ENCODE measurements at regions not wholly inside any gene's neighbourhood (a gene's known extent, or its start where the extent isn't known, plus 50 kb on each side); places are given as distances from the start of the nearest gene placed in this dataset.
"Not testable (repeated sequence)": the region's sequence is repeated elsewhere in the genome, so short reads cannot be mapped to it uniquely, and the experiment has no call there.

GRCh38 chr5:4584982-4585381, 555.1 kb upstream of the ADAMTS16 start:
- DNase-seq, result no peak
- no peak overlapping the region for H3K4ac ChIP-seq (ENCODE audit: low read depth, low read length)
- H3K79me2 ChIP-seq (ENCODE audit: control insufficient read depth, insufficient read depth, low read length), result no peaks in the 10 kb centered on the region
- no peak overlapping the region for H2BK15ac ChIP-seq (replicated peaks; ENCODE audit: low read depth)
- H3K4me3 ChIP-seq (ENCODE audit: low read length), result no peak overlapping the region
- no peaks in the 10 kb centered on the region for H3K4me1 ChIP-seq (ENCODE audit: control insufficient read depth, low read depth, low read length)
- H3K56ac ChIP-seq (ENCODE audit: low read length), result no peak overlapping the region
- H3K18ac ChIP-seq (ENCODE audit: low read length), result no peak overlapping the region
- WGBS (ENCODE audit: extremely low coverage, insufficient coverage, low lambda C conversion rate), result no CpG with 5 or more reads among the region's 8 CpGs
- H2BK5ac ChIP-seq (ENCODE audit: low read length), result no peak overlapping the region
- H3K4me2 ChIP-seq (ENCODE audit: low read length), result no peak overlapping the region
- H3K79me1 ChIP-seq (ENCODE audit: low read length), result no peaks in the 10 kb centered on the region
- no peak overlapping the region for H2BK120ac ChIP-seq (ENCODE audit: low read depth, low read length)
- H3K23ac ChIP-seq (ENCODE audit: low read length), result no peak overlapping the region
- no peak overlapping the region for H3K9ac ChIP-seq (ENCODE audit: low read length)
- no peaks in the 10 kb centered on the region for H3K36me3 ChIP-seq (ENCODE audit: control insufficient read depth, insufficient read depth, low read length)
- H2AK5ac ChIP-seq (ENCODE audit: low read length), result no peak overlapping the region
- H3K27ac ChIP-seq (ENCODE audit: low read depth, low read length), result no peak overlapping the region
- H4K8ac ChIP-seq (ENCODE audit: low read depth, low read length), result no peak overlapping the region
- H3K27me3 ChIP-seq (ENCODE audit: insufficient read depth, low read length, poor library complexity), result no peaks in the 10 kb centered on the region
- no peak overlapping the region for H4K5ac ChIP-seq (ENCODE audit: low read length)

DNA sequence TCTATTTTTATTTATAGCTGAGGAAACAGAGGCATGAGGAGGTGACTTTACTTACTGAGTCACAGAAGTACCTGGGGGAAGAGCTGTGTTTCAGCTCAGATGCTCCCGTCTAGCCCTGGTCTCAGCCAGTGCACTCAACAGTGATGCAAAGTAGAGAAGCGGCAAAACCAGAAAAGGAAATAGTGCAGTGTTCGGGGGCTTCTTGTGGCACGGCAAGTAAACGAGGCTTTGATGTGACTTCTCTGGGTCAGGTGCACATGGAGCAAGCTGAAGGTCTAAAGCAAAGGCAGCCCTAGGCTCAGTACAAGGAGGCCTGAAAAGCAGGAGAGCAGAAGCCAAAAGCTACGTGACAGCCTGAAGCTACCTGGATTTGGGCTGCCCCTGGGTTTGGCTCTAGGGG, 526.7 kb upstream of the ADAMTS16 start:
- no CpG with 5 or more reads among the region's 6 CpGs for WGBS (ENCODE audit: extremely low coverage, insufficient coverage, low lambda C conversion rate)
- no peak overlapping the region for H4K5ac ChIP-seq (ENCODE audit: low read length)

DNA sequence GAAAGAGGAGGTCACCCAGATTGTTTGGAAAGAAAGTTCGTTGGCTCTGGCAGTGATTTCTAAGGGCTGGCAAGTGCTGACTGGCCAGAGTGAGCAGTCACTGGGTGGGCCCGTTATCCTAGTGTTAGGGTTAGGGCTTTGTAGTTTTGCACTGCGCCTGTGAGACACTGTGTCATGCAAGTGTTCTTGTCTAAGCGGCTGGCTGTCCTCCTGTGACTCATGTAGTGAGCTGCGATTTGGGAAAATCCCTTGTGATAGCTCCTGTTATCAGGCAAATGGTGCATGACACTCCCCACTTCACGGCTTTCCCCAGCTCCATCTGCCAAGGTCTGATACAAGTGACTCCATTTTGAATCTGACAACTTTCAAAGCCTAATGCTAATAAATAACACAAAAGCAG, 526.0 kb upstream of the ADAMTS16 start:
- Histone ChIP-seq H3K79me1 (ENCODE audit: low read length) (no peaks in the 10 kb centered on the region), H2AK5ac (ENCODE audit: low read length) (no peak overlapping the region), H3K4me2 (ENCODE audit: low read length) (no peak overlapping the region), H3K4me3 (ENCODE audit: low read length) (no peak overlapping the region), H3K79me2 (ENCODE audit: control insufficient read depth, insufficient read depth, low read length) (no peaks in the 10 kb centered on the region), H3K27me3 (ENCODE audit: insufficient read depth, low read length, poor library complexity) (no peaks in the 10 kb centered on the region), H2BK5ac (ENCODE audit: low read length) (no peak overlapping the region), H2BK15ac (replicated peaks; ENCODE audit: low read depth) (no peak overlapping the region), H3K4ac (ENCODE audit: low read depth, low read length) (no peak overlapping the region), H3K4me1 (ENCODE audit: control insufficient read depth, low read depth, low read length) (no peaks in the 10 kb centered on the region), H4K8ac (ENCODE audit: low read depth, low read length) (no peak overlapping the region), H3K18ac (ENCODE audit: low read length) (no peak overlapping the region), H3K27ac (ENCODE audit: low read depth, low read length) (no peak overlapping the region), H3K9ac (ENCODE audit: low read length) (no peak overlapping the region), H3K23ac (ENCODE audit: low read length) (no peak overlapping the region), H2BK120ac (ENCODE audit: low read depth, low read length) (no peak overlapping the region), H4K5ac (ENCODE audit: low read length) (no peak overlapping the region), H3K56ac (ENCODE audit: low read length) (no peak overlapping the region), H3K36me3 (ENCODE audit: control insufficient read depth, insufficient read depth, low read length) (no peaks in the 10 kb centered on the region)
- WGBS (ENCODE audit: extremely low coverage, insufficient coverage, low lambda C conversion rate), result no CpG with 5 or more reads among the region's 6 CpGs
- peak; percentile 58 for DNase-seq

More for the DNA sequence above, 526.7 kb upstream of the ADAMTS16 start:
- Histone ChIP-seq H3K9ac (ENCODE audit: low read length) (no peak overlapping the region), H3K4ac (ENCODE audit: low read depth, low read length) (no peak overlapping the region), H2BK120ac (ENCODE audit: low read depth, low read length) (no peak overlapping the region), H3K4me2 (ENCODE audit: low read length) (no peak overlapping the region), H3K18ac (ENCODE audit: low read length) (no peak overlapping the region), H3K27me3 (ENCODE audit: insufficient read depth, low read length, poor library complexity) (no peaks in the 10 kb centered on the region), H2AK5ac (ENCODE audit: low read length) (no peak overlapping the region), H3K4me3 (ENCODE audit: low read length) (no peak overlapping the region), H3K36me3 (ENCODE audit: control insufficient read depth, insufficient read depth, low read length) (no peaks in the 10 kb centered on the region), H3K79me1 (ENCODE audit: low read length) (no peaks in the 10 kb centered on the region), H2BK5ac (ENCODE audit: low read length) (no peak overlapping the region), H3K4me1 (ENCODE audit: control insufficient read depth, low read depth, low read length) (no peaks in the 10 kb centered on the region), H3K56ac (ENCODE audit: low read length) (no peak overlapping the region), H2BK15ac (replicated peaks; ENCODE audit: low read depth) (no peak overlapping the region), H3K23ac (ENCODE audit: low read length) (no peak overlapping the region), H3K27ac (ENCODE audit: low read depth, low read length) (no peak overlapping the region), H3K79me2 (ENCODE audit: control insufficient read depth, insufficient read depth, low read length) (no peaks in the 10 kb centered on the region), H4K8ac (ENCODE audit: low read depth, low read length) (no peak overlapping the region)
- DNase-seq, result no peak

GRCh38 chr5:4615369-4615768, 524.8 kb upstream of the ADAMTS16 start:
- not testable (repeated sequence) for H2BK15ac ChIP-seq (replicated peaks; ENCODE audit: low read depth); DNase-seq; H3K36me3 ChIP-seq (ENCODE audit: control insufficient read depth, insufficient read depth, low read length); H2BK5ac ChIP-seq (ENCODE audit: low read length); H2AK5ac ChIP-seq (ENCODE audit: low read length); H3K18ac ChIP-seq (ENCODE audit: low read length); H4K5ac ChIP-seq (ENCODE audit: low read length); H2BK120ac ChIP-seq (ENCODE audit: low read depth, low read length); H3K23ac ChIP-seq (ENCODE audit: low read length); H3K4me1 ChIP-seq (ENCODE audit: control insufficient read depth, low read depth, low read length); H3K27ac ChIP-seq (ENCODE audit: low read depth, low read length); H3K4me3 ChIP-seq (ENCODE audit: low read length); H3K27me3 ChIP-seq (ENCODE audit: insufficient read depth, low read length, poor library complexity); H3K79me1 ChIP-seq (ENCODE audit: low read length); H3K9ac ChIP-seq (ENCODE audit: low read length); H4K8ac ChIP-seq (ENCODE audit: low read depth, low read length); H3K56ac ChIP-seq (ENCODE audit: low read length); H3K4ac ChIP-seq (ENCODE audit: low read depth, low read length); H3K4me2 ChIP-seq (ENCODE audit: low read length); H3K79me2 ChIP-seq (ENCODE audit: control insufficient read depth, insufficient read depth, low read length)
- WGBS (ENCODE audit: extremely low coverage, insufficient coverage, low lambda C conversion rate), result no CpG with 5 or more reads among the region's 26 CpGs

GRCh38 chr5:4625206-4625896, 514.8 kb upstream of the ADAMTS16 start:
- Histone ChIP-seq H3K79me2 (ENCODE audit: control insufficient read depth, insufficient read depth, low read length) (no peaks in the 10 kb centered on the region), H3K27ac (ENCODE audit: low read depth, low read length) (no peak overlapping the region), H3K18ac (ENCODE audit: low read length) (no peak overlapping the region), H3K4me2 (ENCODE audit: low read length) (no peak overlapping the region), H3K4me3 (ENCODE audit: low read length) (no peak overlapping the region), H2BK120ac (ENCODE audit: low read depth, low read length) (no peak overlapping the region), H3K9ac (ENCODE audit: low read length) (no peak overlapping the region), H2AK5ac (ENCODE audit: low read length) (no peak overlapping the region), H3K79me1 (ENCODE audit: low read length) (no peaks in the 10 kb centered on the region), H3K23ac (ENCODE audit: low read length) (no peak overlapping the region), H4K5ac (ENCODE audit: low read length) (no peak overlapping the region), H3K56ac (ENCODE audit: low read length) (no peak overlapping the region), H3K36me3 (ENCODE audit: control insufficient read depth, insufficient read depth, low read length) (no peaks in the 10 kb centered on the region), H3K4ac (ENCODE audit: low read depth, low read length) (no peak overlapping the region), H2BK15ac (replicated peaks; ENCODE audit: low read depth) (no peak overlapping the region), H2BK5ac (ENCODE audit: low read length) (no peak overlapping the region), H3K27me3 (ENCODE audit: insufficient read depth, low read length, poor library complexity) (no peaks in the 10 kb centered on the region), H3K4me1 (ENCODE audit: control insufficient read depth, low read depth, low read length) (no peaks in the 10 kb centered on the region), H4K8ac (ENCODE audit: low read depth, low read length) (no peak overlapping the region)
- peak; percentile 34 for DNase-seq
- no CpG with 5 or more reads among the region's 5 CpGs for WGBS (ENCODE audit: extremely low coverage, insufficient coverage, low lambda C conversion rate)

- Histone ChIP-seq H3K56ac (ENCODE audit: low read length) (no peak overlapping the region), H3K79me1 (ENCODE audit: low read length) (no peaks in the 10 kb centered on the region), H4K5ac (ENCODE audit: low read length) (no peak overlapping the region), H2BK5ac (ENCODE audit: low read length) (no peak overlapping the region), H2AK5ac (ENCODE audit: low read length) (no peak overlapping the region), H3K4me2 (ENCODE audit: low read length) (no peak overlapping the region), H3K4me3 (ENCODE audit: low read length) (no peak overlapping the region), H3K23ac (ENCODE audit: low read length) (no peak overlapping the region), H3K27ac (ENCODE audit: low read depth, low read length) (no peak overlapping the region), H2BK120ac (ENCODE audit: low read depth, low read length) (no peak overlapping the region), H2BK15ac (replicated peaks; ENCODE audit: low read depth) (no peak overlapping the region), H3K4ac (ENCODE audit: low read depth, low read length) (no peak overlapping the region), H3K79me2 (ENCODE audit: control insufficient read depth, insufficient read depth, low read length) (no peaks in the 10 kb centered on the region), H3K18ac (ENCODE audit: low read length) (no peak overlapping the region), H3K27me3 (ENCODE audit: insufficient read depth, low read length, poor library complexity) (no peaks in the 10 kb centered on the region), H3K4me1 (ENCODE audit: control insufficient read depth, low read depth, low read length) (no peaks in the 10 kb centered on the region), H3K36me3 (ENCODE audit: control insufficient read depth, insufficient read depth, low read length) (no peaks in the 10 kb centered on the region), H4K8ac (ENCODE audit: low read depth, low read length) (no peak overlapping the region), H3K9ac (ENCODE audit: low read length) (no peak overlapping the region)
- no CpG with 5 or more reads among the region's 3 CpGs for WGBS (ENCODE audit: extremely low coverage, insufficient coverage, low lambda C conversion rate)
- no peak for DNase-seq
These were observed 513.0 kb upstream of the ADAMTS16 start for GRCh38 chr5:4627131-4627530.
